WI38 (cell line): ENCODE measurements at regions not wholly inside any gene's neighbourhood (a gene's known extent, or its start where the extent isn't known, plus 50 kb on each side); places are given as distances from the start of the nearest gene placed in this dataset.
"Not testable (repeated sequence)": the region's sequence is repeated elsewhere in the genome, so short reads cannot be mapped to it uniquely, and the experiment has no call there.

Experiments
- H3K4me3 ChIP-seq: 2 replicates; pipeline ENCODE4 v1.5.1; 2011; ENCODE audit warnings: low read depth, mild to moderate bottlenecking, control low read depth, low read length
- TF ChIP-seq, protein P1 (sequence below): IDR thresholded peaks from 2 replicates; pipeline ENCODE4 v1.5.1; 2012; ENCODE audit warnings: low read depth, mild to moderate bottlenecking, control low read depth, low read length

- no peak overlapping the region for H3K4me3 ChIP-seq
- TF ChIP-seq, protein P1, sequence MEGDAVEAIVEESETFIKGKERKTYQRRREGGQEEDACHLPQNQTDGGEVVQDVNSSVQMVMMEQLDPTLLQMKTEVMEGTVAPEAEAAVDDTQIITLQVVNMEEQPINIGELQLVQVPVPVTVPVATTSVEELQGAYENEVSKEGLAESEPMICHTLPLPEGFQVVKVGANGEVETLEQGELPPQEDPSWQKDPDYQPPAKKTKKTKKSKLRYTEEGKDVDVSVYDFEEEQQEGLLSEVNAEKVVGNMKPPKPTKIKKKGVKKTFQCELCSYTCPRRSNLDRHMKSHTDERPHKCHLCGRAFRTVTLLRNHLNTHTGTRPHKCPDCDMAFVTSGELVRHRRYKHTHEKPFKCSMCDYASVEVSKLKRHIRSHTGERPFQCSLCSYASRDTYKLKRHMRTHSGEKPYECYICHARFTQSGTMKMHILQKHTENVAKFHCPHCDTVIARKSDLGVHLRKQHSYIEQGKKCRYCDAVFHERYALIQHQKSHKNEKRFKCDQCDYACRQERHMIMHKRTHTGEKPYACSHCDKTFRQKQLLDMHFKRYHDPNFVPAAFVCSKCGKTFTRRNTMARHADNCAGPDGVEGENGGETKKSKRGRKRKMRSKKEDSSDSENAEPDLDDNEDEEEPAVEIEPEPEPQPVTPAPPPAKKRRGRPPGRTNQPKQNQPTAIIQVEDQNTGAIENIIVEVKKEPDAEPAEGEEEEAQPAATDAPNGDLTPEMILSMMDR = no peak
Observed at GRCh38 chr2:224133387-224133786, 94.3 kb upstream of the SERPINE2 start.

- TF ChIP-seq, protein P1 = no peak
- H3K4me3 ChIP-seq = no peak overlapping the region
Observed at GRCh38 chr2:224127871-224128501, 88.9 kb upstream of the SERPINE2 start.

- TF ChIP-seq, protein P1 = no peak
- no peak overlapping the region for H3K4me3 ChIP-seq
Observed at GRCh38 chr2:224126440-224126839, 87.4 kb upstream of the SERPINE2 start.

DNA sequence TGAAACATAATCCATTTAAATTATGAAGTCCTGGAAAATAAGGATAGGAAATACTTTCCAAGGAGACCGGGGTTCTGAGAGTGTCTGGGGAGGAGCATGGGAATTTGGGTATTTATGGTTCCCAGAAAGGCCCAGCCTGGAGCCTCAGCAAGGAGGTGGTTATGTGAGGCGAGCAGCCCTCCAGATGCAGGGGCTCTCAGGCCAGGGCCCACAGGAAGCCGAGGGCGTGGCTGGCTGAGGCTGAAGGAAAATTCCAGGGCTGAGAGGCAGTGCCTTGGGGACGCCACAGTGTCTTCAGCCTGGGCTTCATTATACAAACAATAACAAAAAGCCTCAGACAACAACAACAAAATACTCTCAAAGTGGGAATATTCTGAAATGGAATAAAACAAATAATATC, 86.9 kb upstream of the SERPINE2 start:
- TF ChIP-seq, protein P1 = no peak
- no peak overlapping the region for H3K4me3 ChIP-seq

DNA sequence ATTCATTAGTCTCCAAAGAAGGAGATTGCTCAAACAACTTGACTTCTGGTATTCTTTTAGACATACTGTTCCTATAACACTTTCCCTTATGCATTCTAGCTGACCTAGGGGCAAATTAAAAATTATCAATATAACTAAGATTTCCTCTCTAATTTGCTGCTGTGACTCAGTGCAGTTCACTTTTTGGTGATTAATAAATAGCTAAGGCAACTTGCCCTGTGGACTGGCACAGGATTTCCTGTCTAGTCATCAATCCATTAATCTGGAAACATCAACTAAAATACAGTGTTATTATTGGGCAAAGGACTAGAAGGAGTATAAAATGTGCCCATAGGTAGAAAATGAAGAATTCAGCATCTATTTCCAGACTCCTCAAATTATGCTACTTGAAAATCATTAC, 83.5 kb upstream of the SERPINE2 start:
- TF ChIP-seq, protein P1 = no peak

DNA sequence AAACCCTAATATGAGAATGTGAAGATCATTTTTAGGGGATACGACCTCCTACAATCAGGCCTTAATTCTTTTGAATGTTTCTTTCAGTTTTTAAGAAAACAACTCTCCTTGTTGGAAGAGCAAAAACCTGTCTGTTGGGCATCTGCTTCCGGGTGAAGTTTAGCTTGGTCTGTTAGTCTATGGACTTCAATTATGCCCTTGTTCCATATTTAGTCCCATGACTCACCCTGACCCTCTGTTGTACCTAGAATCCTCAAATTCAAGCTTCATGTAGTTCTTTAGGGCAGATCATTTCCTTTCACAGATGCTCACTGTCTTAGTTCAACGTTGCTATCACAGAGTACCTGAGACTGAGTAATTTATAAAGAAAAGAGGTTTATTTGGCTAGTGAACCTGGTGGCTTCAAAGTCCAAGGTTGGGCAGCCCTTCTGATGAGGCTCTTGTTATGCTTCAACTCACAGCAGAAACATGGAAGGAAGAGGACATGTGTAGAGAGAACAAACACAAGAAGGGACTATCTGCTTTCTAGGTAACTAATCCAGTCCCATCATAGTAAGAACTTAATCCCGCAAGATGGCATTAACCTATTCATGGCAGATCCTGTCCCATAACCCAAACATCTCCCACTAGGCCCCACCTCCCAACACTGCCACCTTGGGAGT, 82.5 kb upstream of the SERPINE2 start:
- no peak overlapping the region for H3K4me3 ChIP-seq
- TF ChIP-seq, protein P1 = no peak

More for the DNA sequence above, 83.5 kb upstream of the SERPINE2 start:
- H3K4me3 ChIP-seq = no peak overlapping the region

DNA sequence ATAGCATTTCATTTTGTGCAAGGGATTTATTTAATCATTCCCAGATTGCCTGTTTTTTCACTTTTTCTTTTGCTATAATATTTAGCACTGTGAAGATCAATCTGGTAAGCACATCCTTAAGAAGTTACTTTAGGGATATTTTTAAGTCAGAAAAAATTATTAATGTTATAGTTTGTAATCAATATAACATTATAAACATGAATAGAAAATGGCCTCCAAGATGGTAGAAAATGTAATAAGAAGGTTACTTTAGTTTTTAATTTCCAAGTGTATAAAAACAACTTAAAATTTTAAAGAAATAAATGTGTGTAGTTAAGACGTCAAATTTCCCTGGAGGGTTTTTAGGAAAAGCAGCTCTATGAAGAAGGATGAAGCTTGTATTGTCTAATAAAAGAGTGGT, 81.9 kb upstream of the SERPINE2 start:
- TF ChIP-seq, protein P1 = no peak
- no peak overlapping the region for H3K4me3 ChIP-seq

- not testable (repeated sequence) for H3K4me3 ChIP-seq
Observed at GRCh38 chr2:224119846-224120245, 80.8 kb upstream of the SERPINE2 start.
